CD14-positive monocyte (primary cell): ENCODE measurements at regions not wholly inside any gene's neighbourhood (a gene's known extent, or its start where the extent isn't known, plus 50 kb on each side); places are given as distances from the start of the nearest gene placed in this dataset.

Source experiments
- DNase-seq, 3 donors: peaks; one replicate each; pipeline ENCODE4 v3.0.0-alpha.2; 2011 to 2022
- H2AFZ ChIP-seq: 2 replicates; pipeline ENCODE4 v1.6.0; 2012; ENCODE audit warnings: mild to moderate bottlenecking, low read depth, low read length, inconsistent platforms; ENCODE audit not compliant: insufficient read depth, poor library complexity, severe bottlenecking
- H3K27ac ChIP-seq, 2 donors: 1 replicate in 1 of 2; 2 replicates in 1 of 2; pipeline ENCODE4 v1.5.1; 2012 to 2013; ENCODE audit warnings: low read length in 2 of 2, control low read depth in 1 of 2, inconsistent platforms in 1 of 2, low read depth in 1 of 2, mild to moderate bottlenecking in 1 of 2
- H3K27me3 ChIP-seq, 2 donors: one replicate each; pipeline versions ENCODE4 v1.6.0 to v1.6.1; 2011 to 2013; ENCODE audit warnings: low read length in 2 of 2; ENCODE audit not compliant: control insufficient read depth in 2 of 2, insufficient read depth in 2 of 2
- H3K36me3 ChIP-seq, 2 donors: replicated peaks in 1 of 2; 1 replicate in 1 of 2; 2 replicates in 1 of 2; pipeline versions ENCODE4 v1.5.1 to v1.6.1; 2012 to 2013; ENCODE audit warnings: low read length in 2 of 2, control low read depth in 1 of 2, inconsistent platforms in 1 of 2, mild to moderate bottlenecking in 1 of 2; ENCODE audit not compliant: insufficient read depth in 2 of 2, control insufficient read depth in 1 of 2
- H3K4me1 ChIP-seq, 2 donors: 1 replicate in 1 of 2; 2 replicates in 1 of 2; pipeline versions ENCODE4 v1.5.1 to v1.6.1; 2012 to 2013; ENCODE audit warnings: low read length in 2 of 2, control low read depth in 1 of 2, inconsistent platforms in 1 of 2, mild to moderate bottlenecking in 1 of 2, moderate library complexity in 1 of 2; ENCODE audit not compliant: insufficient read depth in 2 of 2, control insufficient read depth in 1 of 2
- H3K4me2 ChIP-seq: replicated peaks from 2 replicates; pipeline ENCODE3; 2012; ENCODE audit warnings: low read length, moderate library complexity, mild to moderate bottlenecking; ENCODE audit not compliant: poor library complexity, severe bottlenecking; ENCODE audit errors: extremely low read depth
- H3K4me3 ChIP-seq, 3 experiments: fragments of 200-600 bp in 1 of 3; sonication (generic) in 1 of 3; replicated peaks in 1 of 3; 1 replicate in 2 of 3; 2 replicates in 1 of 3; pipeline ENCODE4 v1.5.1; 2011 to 2013; ENCODE audit warnings: low read length in 3 of 3, mild to moderate bottlenecking in 3 of 3, control low read depth in 2 of 3, low read depth in 2 of 3, inconsistent platforms in 1 of 3, moderate library complexity in 1 of 3
- H3K79me2 ChIP-seq: 2 replicates; pipeline ENCODE4 v1.6.0; 2012; ENCODE audit warnings: mild to moderate bottlenecking, control low read depth, inconsistent platforms, low read length, moderate library complexity; ENCODE audit not compliant: insufficient read depth
- H3K9ac ChIP-seq: 2 replicates; pipeline ENCODE4 v1.6.0; 2017; ENCODE audit warnings: low read length, mild to moderate bottlenecking; ENCODE audit not compliant: insufficient read depth, poor library complexity, severe bottlenecking
- H3K9me3 ChIP-seq, 2 donors: replicated peaks in 1 of 2; 1 replicate in 1 of 2; 2 replicates in 1 of 2; pipeline versions ENCODE4 v1.5.1 to v1.6.1; 2012 to 2013; ENCODE audit warnings: low read length in 2 of 2, control low read depth in 1 of 2; ENCODE audit not compliant: control insufficient read depth in 1 of 2, insufficient read depth in 1 of 2
- H4K20me1 ChIP-seq: 2 replicates; pipeline ENCODE4 v1.6.0; 2012; ENCODE audit warnings: mild to moderate bottlenecking, low read length, control low read depth, moderate library complexity; ENCODE audit not compliant: insufficient read depth
- H3K27ac Mint-ChIP-seq, 7 donors: one replicate each; pipeline ENCODE4 v1.8.0; 2020; ENCODE audit warnings: mild to moderate bottlenecking in 7 of 7, mixed read lengths in 7 of 7, moderate library complexity in 6 of 7, inconsistent platforms in 2 of 7
- H3K27me3 Mint-ChIP-seq, 3 donors: one replicate each; pipeline ENCODE4 v1.8.0; 2021 to 2022; ENCODE audit warnings: low read depth in 3 of 3, mild to moderate bottlenecking in 3 of 3, mixed read lengths in 3 of 3, moderate library complexity in 3 of 3, inconsistent platforms in 1 of 3
- H3K36me3 Mint-ChIP-seq, 2 donors: one replicate each; pipeline ENCODE4 v1.8.0; 2020; ENCODE audit warnings: mixed read lengths in 2 of 2, inconsistent platforms in 1 of 2, mild to moderate bottlenecking in 1 of 2
- H3K4me1 Mint-ChIP-seq: one replicate; pipeline ENCODE4 v1.8.0; 2020; ENCODE audit warnings: mild to moderate bottlenecking, mixed read lengths
- H3K4me3 Mint-ChIP-seq, 2 donors: one replicate each; pipeline ENCODE4 v1.8.0; 2020; ENCODE audit warnings: mild to moderate bottlenecking in 2 of 2, mixed read lengths in 2 of 2, moderate library complexity in 1 of 2
- H3K9me3 Mint-ChIP-seq, 7 donors: one replicate each; pipeline ENCODE4 v1.8.0; 2020 to 2022; ENCODE audit warnings: mixed read lengths in 7 of 7, mild to moderate bottlenecking in 6 of 7, moderate library complexity in 6 of 7, inconsistent platforms in 2 of 7
- WGBS: methylation state at CpG from one replicate; pipeline ENCODE4 v1.1.5; 2013; ENCODE audit warnings: missing lambda C conversion rate; ENCODE audit not compliant: insufficient coverage; 5-methylcytosine and 5-hydroxymethylcytosine counted together
- intact Hi-C, 2 donors: fragments of 100-400 bp; cut with micrococcal nuclease; formaldehyde crosslinking; loops; one replicate each; pipeline versions ENCODE4 v1.15.0 to v1.15.1; 2023
- TF ChIP-seq, protein P1 (sequence below): fragments of 200-600 bp; IDR thresholded peaks from one replicate; pipeline ENCODE4 v1.8.0; 2022; ENCODE audit warnings: antibody characterized with exemption, mild to moderate bottlenecking

GRCh38 chr4:148686449-148686848 lies 244.2 kb upstream of the NR3C2 start:
- no peak overlapping the region for H2AFZ ChIP-seq
- no peak overlapping the region for H3K27ac ChIP-seq
- H3K9me3 ChIP-seq, result no peaks in the 10 kb centered on the region
- no peaks in the 10 kb centered on the region for H3K27me3 ChIP-seq
- WGBS, result no CpG with 5 or more reads among the region's 3 CpGs
- no peak for DNase-seq
- no peak overlapping the region for H3K4me3 Mint-ChIP-seq
- H3K79me2 ChIP-seq, result no peaks in the 10 kb centered on the region
- no peak overlapping the region for H3K4me2 ChIP-seq
- H4K20me1 ChIP-seq, result no peaks in the 10 kb centered on the region
- H3K4me1 ChIP-seq, result no peaks in the 10 kb centered on the region
- H3K27me3 Mint-ChIP-seq, result peaks cover 0 to under 1% (median 0%) of the 10 kb centered on the region in 3 donors
- no peak overlapping the region for H3K27ac Mint-ChIP-seq
- TF ChIP-seq, protein P1, sequence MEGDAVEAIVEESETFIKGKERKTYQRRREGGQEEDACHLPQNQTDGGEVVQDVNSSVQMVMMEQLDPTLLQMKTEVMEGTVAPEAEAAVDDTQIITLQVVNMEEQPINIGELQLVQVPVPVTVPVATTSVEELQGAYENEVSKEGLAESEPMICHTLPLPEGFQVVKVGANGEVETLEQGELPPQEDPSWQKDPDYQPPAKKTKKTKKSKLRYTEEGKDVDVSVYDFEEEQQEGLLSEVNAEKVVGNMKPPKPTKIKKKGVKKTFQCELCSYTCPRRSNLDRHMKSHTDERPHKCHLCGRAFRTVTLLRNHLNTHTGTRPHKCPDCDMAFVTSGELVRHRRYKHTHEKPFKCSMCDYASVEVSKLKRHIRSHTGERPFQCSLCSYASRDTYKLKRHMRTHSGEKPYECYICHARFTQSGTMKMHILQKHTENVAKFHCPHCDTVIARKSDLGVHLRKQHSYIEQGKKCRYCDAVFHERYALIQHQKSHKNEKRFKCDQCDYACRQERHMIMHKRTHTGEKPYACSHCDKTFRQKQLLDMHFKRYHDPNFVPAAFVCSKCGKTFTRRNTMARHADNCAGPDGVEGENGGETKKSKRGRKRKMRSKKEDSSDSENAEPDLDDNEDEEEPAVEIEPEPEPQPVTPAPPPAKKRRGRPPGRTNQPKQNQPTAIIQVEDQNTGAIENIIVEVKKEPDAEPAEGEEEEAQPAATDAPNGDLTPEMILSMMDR, result no peak
- H3K9ac ChIP-seq, result no peak overlapping the region
- H3K9me3 Mint-ChIP-seq, result peaks cover 0 to 7% (median 3%) of the 10 kb centered on the region in 7 donors
- H3K4me3 ChIP-seq, result no peak overlapping the region
- H3K4me1 Mint-ChIP-seq, result no peaks in the 10 kb centered on the region
- intact Hi-C loops, result no loop called here
- no peaks in the 10 kb centered on the region for H3K36me3 ChIP-seq
- H3K36me3 Mint-ChIP-seq, result no peaks in the 10 kb centered on the region

DNA sequence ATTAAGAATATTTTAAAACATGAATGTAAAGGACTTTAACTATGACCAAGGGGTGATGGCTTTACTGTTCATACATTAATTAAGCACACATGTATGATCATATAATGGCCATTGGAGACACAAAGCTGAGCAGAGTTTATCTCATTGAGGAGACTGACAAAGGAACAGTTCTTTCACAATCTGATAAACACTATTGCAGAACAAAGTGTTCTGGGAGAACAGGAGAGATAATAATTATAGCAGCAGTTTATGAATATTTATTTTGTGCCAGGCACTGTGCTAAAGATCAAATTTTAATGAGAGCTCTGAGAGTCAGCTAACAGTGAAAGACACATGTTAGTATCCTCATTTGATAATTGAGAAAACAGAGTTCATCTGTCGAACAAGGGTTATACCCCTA lies 242.4 kb upstream of the NR3C2 start:
- Mint-ChIP-seq H3K27me3 (no peaks in the 10 kb centered on the region), H3K4me1 (no peaks in the 10 kb centered on the region), H3K27ac (no peak overlapping the region), H3K36me3 (no peaks in the 10 kb centered on the region), H3K4me3 (no peak overlapping the region), H3K9me3 (peaks cover 0 to 4% (median 2%) of the 10 kb centered on the region in 7 donors)
- Histone ChIP-seq H3K4me1 (no peaks in the 10 kb centered on the region), H3K9me3 (no peaks in the 10 kb centered on the region), H3K4me3 (no peak overlapping the region), H3K9ac (no peak overlapping the region), H3K27me3 (no peaks in the 10 kb centered on the region), H3K4me2 (no peak overlapping the region), H3K79me2 (no peaks in the 10 kb centered on the region), H4K20me1 (no peaks in the 10 kb centered on the region), H3K27ac (no peak overlapping the region), H2AFZ (no peak overlapping the region), H3K36me3 (no peaks in the 10 kb centered on the region)
- DNase-seq, result no peak
- TF ChIP-seq, protein P1, result no peak
- no CpG with 5 or more reads among the region's 1 CpG for WGBS
- intact Hi-C loops, result no loop called here
